ENCODE measurements at regions not wholly inside any gene's neighbourhood (a gene's known extent, or its start where the extent isn't known, plus 50 kb on each side); places are given as distances from the start of the nearest gene placed in this dataset.

- TF ChIP-seq CTCF (IDR thresholded peaks at IDR 0.05): no peak
- TF ChIP-seq POLR2A (IDR thresholded peaks at IDR 0.05): no peak
- no peak for TF ChIP-seq POLR2AphosphoS5 (IDR thresholded peaks at IDR 0.05)
Observed at GRCh38 chr5:30100148-30100713, 1093.3 kb upstream of the CDH6 start.
